ENCODE measurements at regions not wholly inside any gene's neighbourhood (a gene's known extent, or its start where the extent isn't known, plus 50 kb on each side); places are given as distances from the start of the nearest gene placed in this dataset.

GRCh38 chr4:26028133-26028792 is 114.2 kb downstream of the SMIM20 start:
- no peak overlapping the region for H3K9ac ChIP-seq (ENCODE audit: low read depth in 2 of 2, low read length in 2 of 2)
- no peak overlapping the region for H3K27ac ChIP-seq

GRCh38 chr4:26028793-26029567 is 115.0 kb downstream of the SMIM20 start:
- intact Hi-C loops (cut with DNase I), result loop anchor here (5.0 kb wide), 1 partner anchor 383 kb away; no protein-coding TSS in a partner anchor
- H3K9me3 ChIP-seq, result no peaks in the 10 kb centered on the region
- peaks cover 5% of the 10 kb centered on the region for H3K4me1 ChIP-seq
- H3K4me3 ChIP-seq, result no peak overlapping the region
- H3K27me3 ChIP-seq, result no peaks in the 10 kb centered on the region
- no peak overlapping the region for H3K27ac ChIP-seq
- peak; percentile 63 for TF ChIP-seq CTCF (IDR thresholded peaks at IDR 0.05)
- peak; percentile 63 for DNase-seq
- H3K36me3 ChIP-seq, result no peaks in the 10 kb centered on the region
- no peak overlapping the region for H3K9ac ChIP-seq (ENCODE audit: low read depth in 2 of 2, low read length in 2 of 2)

More at GRCh38 chr4:26028133-26028792, 114.2 kb downstream of the SMIM20 start:
- Histone ChIP-seq H3K27me3 (no peaks in the 10 kb centered on the region), H3K4me1 (peaks cover 5% of the 10 kb centered on the region), H3K36me3 (no peaks in the 10 kb centered on the region), H3K9me3 (no peaks in the 10 kb centered on the region), H3K4me3 (no peak overlapping the region)
- intact Hi-C loops (cut with DNase I), result loop anchor here (5.0 kb wide), 1 partner anchor 384 kb away; no protein-coding TSS in a partner anchor
- no peak for TF ChIP-seq CTCF (IDR thresholded peaks at IDR 0.05)
- no peak for DNase-seq

- no peak overlapping the region for H3K4me3 ChIP-seq
- H3K27me3 ChIP-seq, result no peaks in the 10 kb centered on the region
- H3K9ac ChIP-seq (ENCODE audit: low read depth in 2 of 2, low read length in 2 of 2), result no peak overlapping the region
- peaks cover 5% of the 10 kb centered on the region for H3K4me1 ChIP-seq
- TF ChIP-seq CTCF (IDR thresholded peaks at IDR 0.05), result no peak
- no peak for DNase-seq
- no peak overlapping the region for H3K27ac ChIP-seq
- no peaks in the 10 kb centered on the region for H3K36me3 ChIP-seq
- H3K9me3 ChIP-seq, result no peaks in the 10 kb centered on the region
- intact Hi-C loops (cut with DNase I), result loop anchor here (5.0 kb wide), 1 partner anchor 383 kb away; no protein-coding TSS in a partner anchor
Observed at GRCh38 chr4:26029568-26030131, 115.6 kb downstream of the SMIM20 start.

- Histone ChIP-seq H3K4me3 (no peak overlapping the region), H3K9ac (ENCODE audit: low read depth in 2 of 2, low read length in 2 of 2) (no peak overlapping the region), H3K27ac (no peak overlapping the region), H3K36me3 (no peaks in the 10 kb centered on the region), H3K9me3 (no peaks in the 10 kb centered on the region), H3K4me1 (peaks cover 5% of the 10 kb centered on the region), H3K27me3 (no peaks in the 10 kb centered on the region)
- DNase-seq, result no peak
- intact Hi-C loops (cut with DNase I), result no loop called here
- TF ChIP-seq CTCF (IDR thresholded peaks at IDR 0.05), result no peak
Observed at GRCh38 chr4:26030260-26030667, 116.2 kb downstream of the SMIM20 start.

GRCh38 chr4:26030780-26031179 is 116.8 kb downstream of the SMIM20 start:
- H3K27me3 ChIP-seq, result no peaks in the 10 kb centered on the region
- no peak overlapping the region for H3K9ac ChIP-seq (ENCODE audit: low read depth in 2 of 2, low read length in 2 of 2)
- no peak overlapping the region for H3K27ac ChIP-seq
- DNase-seq, result no peak
- no peaks in the 10 kb centered on the region for H3K9me3 ChIP-seq
- H3K4me1 ChIP-seq, result peaks cover 5% of the 10 kb centered on the region
- no peak for TF ChIP-seq CTCF (IDR thresholded peaks at IDR 0.05)
- intact Hi-C loops (cut with DNase I), result no loop called here
- H3K36me3 ChIP-seq, result no peaks in the 10 kb centered on the region
- H3K4me3 ChIP-seq, result no peak overlapping the region

Measured in colonic mucosa (tissue), 4 donors.